MV-4-11 (cell line): ENCODE measurements at regions not wholly inside any gene's neighbourhood (a gene's known extent, or its start where the extent isn't known, plus 50 kb on each side); places are given as distances from the start of the nearest gene placed in this dataset.

Experiments used
- DNase-seq: peaks from one replicate; lab custom pipeline; 2025; lab: John Stamatoyannopoulos, UW

GRCh38 chr12:42798811-42799438 is 209.4 kb upstream of the PRICKLE1 start:
- no peak for DNase-seq

DNA sequence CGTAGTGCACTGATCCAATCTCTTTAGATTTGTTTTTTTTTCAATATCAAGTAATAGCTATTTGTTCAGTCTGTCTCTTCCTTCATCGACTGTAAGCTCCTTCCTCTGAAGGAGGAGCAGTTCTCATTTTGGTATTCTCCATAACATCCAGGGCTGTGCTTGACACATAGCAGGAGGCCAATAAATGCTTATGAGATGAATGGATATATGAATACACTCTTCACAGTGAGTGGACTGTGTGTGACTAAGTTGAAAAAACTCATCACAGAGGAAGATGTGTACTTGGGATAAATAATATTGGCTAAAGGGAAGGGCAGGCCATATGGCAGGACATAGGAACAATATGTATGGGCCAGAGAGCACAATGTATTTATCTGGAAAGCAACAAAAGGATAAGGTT is 205.3 kb upstream of the PRICKLE1 start:
- no peak for DNase-seq

DNA sequence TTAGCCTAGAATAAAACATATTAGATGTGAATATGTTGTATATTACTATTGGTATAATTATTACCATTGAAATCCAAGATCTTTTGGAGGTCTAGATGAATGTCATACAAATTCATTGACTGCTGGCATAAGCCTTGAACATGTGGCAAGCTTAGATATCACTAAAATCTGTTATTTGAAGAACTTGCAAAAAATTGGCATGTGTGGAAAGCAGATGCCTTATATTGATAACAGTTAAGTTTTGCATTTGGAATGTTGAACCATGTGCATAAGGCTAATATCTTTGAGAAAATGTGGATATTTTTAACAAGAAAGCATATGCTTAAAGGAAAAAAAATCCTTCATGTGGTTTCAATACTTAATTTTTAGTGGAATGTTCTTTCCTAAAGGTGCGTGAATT is 203.6 kb upstream of the PRICKLE1 start:
- DNase-seq: no peak

GRCh38 chr12:42792265-42792664 is 202.7 kb upstream of the PRICKLE1 start:
- no peak for DNase-seq

DNA sequence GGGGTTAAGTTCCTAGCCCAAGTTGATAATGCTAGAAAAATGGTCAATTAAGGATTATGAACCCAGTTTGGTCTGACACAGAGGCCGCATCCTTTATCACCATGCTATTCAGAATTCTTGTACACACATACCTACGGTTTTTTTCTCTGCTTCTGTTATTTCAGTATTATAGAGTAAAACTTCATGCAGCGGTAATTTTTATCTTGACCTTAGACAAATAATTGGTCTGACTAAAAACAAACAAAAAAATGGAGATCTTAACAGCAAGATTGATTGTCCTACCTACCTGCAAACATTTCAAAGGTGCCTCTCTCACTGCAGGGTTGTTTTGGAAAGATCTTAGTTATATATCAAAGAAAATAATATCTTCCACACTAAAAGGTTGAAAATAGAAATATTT is 201.9 kb upstream of the PRICKLE1 start:
- DNase-seq: no peak

DNA sequence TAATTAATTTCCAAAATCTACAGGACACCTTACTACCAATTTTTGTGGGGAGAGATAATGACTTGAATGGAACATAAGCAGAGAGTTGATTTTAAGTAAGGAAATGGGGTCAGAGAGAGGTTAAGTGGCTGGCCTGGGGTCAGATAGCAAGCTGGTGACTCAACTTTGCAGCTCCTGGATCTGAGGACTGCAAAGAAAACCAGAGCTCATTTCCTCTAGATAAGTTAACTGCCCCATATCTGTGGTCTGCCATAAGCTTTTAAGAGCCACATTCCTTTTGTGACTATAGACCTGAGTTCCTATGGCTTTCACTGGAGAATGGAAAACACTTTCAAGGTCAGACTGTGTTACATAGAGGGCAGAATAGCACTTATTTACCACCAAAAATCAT is 201.2 kb upstream of the PRICKLE1 start:
- peak; percentile 86 for DNase-seq

- DNase-seq: no peak
Observed at GRCh38 chr12:42789808-42790760, 200.5 kb upstream of the PRICKLE1 start.

- no peak for DNase-seq
Observed at GRCh38 chr12:42786400-42787148, 197.0 kb upstream of the PRICKLE1 start.

- no peak for DNase-seq
Observed at GRCh38 chr12:42785944-42786343, 196.4 kb upstream of the PRICKLE1 start.

DNA sequence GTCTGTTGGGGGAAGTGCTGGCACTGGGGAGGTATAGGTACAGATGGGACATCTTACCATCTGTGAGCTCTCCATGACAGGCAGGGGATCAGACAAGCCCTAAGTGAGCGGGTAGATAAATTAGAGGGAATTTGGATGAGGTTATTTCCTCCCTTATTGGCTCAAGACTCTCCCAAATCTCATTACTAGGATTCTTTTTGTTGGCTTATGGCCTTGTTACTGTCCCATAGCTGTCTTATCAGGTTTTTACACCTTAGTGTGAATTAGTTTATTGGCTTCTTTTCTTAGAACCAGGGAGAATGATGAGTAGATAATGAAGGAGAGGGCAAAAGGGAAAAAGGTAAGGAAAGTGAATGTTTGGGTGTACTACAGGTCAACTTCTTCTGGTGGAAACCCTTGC is 191.1 kb upstream of the PRICKLE1 start:
- no peak for DNase-seq

- DNase-seq: peak; percentile 56
Observed at GRCh38 chr12:42779186-42779859, 189.8 kb upstream of the PRICKLE1 start.

DNA sequence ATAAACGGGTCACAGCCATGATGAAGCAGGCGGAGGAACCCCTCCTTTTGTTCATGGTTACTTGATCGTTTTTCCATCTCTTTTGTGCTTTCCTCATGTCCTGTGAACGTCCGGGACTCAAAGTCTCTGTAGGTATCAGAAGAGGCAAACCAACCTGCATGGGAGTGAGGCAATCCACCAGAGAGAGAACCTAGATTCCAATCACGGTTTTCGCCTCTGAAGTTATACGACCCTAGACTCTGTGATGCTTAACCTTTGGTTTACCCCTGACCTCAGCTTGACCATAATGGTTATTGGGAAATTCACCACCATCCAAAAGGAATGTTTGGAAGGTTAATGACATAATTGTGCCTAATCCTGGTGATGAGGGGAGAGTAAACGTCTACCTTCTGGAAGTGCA is 186.8 kb upstream of the PRICKLE1 start:
- no peak for DNase-seq

DNA sequence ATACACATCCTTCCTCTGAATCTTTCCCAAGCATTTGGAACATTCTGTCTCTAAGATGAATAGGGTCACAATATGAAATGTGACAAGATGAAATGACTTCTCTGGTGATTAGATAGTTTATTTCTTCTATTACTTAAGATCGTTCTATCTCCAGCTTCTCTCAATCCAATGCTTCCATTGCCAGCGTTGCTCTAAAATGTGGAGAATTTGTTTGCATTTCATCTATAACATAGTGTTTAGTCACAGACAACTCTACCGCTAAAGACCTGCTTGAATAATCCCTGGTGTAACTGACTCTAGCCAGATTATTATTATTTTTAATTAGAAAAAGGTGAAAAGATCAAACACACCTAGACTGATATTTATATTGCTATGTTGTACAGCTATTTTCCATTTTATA is 184.7 kb upstream of the PRICKLE1 start:
- no peak for DNase-seq

GRCh38 chr12:42770261-42770660 is 180.7 kb upstream of the PRICKLE1 start:
- peak; percentile 32 for DNase-seq

GRCh38 chr12:42769455-42769854 is 179.9 kb upstream of the PRICKLE1 start:
- DNase-seq: no peak

GRCh38 chr12:42767998-42768397 is 178.5 kb upstream of the PRICKLE1 start:
- no peak for DNase-seq

DNA sequence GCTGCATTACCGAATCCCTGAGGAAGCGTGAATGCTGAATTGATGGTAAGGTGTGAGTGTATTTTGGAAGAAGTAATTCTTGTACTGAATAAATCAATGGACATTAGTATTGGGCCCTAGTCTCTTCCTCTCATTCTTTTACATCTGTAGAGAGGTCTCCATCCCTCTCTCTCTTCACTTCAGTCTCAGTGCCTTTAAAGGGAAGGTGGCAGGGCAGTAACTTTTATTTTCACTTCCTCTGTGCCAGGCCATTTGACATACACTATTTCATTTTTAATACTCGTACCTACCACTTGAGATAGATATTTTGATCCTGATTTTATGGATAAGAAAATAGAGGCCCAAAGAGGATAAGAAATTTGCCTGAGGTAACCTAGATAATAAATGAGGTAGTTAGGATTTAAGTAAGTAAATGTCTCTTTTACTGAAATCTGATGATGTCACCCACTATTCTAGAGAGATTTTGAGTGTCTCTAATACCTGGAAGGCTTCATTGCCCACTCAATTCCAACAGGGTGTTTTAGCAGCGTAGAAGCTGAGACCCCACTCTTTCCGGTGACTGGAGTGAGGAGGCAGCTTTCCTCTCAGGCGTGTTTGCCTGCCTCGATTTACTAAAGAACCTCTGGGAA is 177.9 kb upstream of the PRICKLE1 start:
- peak; percentile 53 for DNase-seq

- DNase-seq: no peak
Observed at GRCh38 chr12:42766754-42767153, 177.2 kb upstream of the PRICKLE1 start.

- no peak for DNase-seq
Observed at GRCh38 chr12:42766026-42766425, 176.5 kb upstream of the PRICKLE1 start.

- DNase-seq: no peak
Observed at GRCh38 chr12:42763682-42764081, 174.1 kb upstream of the PRICKLE1 start.

- no peak for DNase-seq
Observed at GRCh38 chr12:42762395-42762925, 172.9 kb upstream of the PRICKLE1 start.
